ENCODE measurements at regions not wholly inside any gene's neighbourhood (a gene's known extent, or its start where the extent isn't known, plus 50 kb on each side); places are given as distances from the start of the nearest gene placed in this dataset.
"Not testable (repeated sequence)": the region's sequence is repeated elsewhere in the genome, so short reads cannot be mapped to it uniquely, and the experiment has no call there.

- no peak for DNase-seq (ENCODE audit: low spot score)
Measured at GRCh38 chr1:61580417-61580816, 144.5 kb downstream of the TM2D1 start.

GRCh38 chr1:61579802-61580201, 145.1 kb downstream of the TM2D1 start:
- DNase-seq (ENCODE audit: low spot score), result no peak

GRCh38 chr1:61572046-61572445, 152.9 kb downstream of the TM2D1 start:
- no peak for DNase-seq (ENCODE audit: low spot score)

- DNase-seq (ENCODE audit: low spot score), result no peak
Measured at GRCh38 chr1:61570191-61570590, 154.8 kb downstream of the TM2D1 start.

GRCh38 chr1:61569303-61569621, 155.7 kb downstream of the TM2D1 start:
- no peak for DNase-seq (ENCODE audit: low spot score)

GRCh38 chr1:61568460-61569302, 156.3 kb downstream of the TM2D1 start:
- no peak for DNase-seq (ENCODE audit: low spot score)

- no peak for DNase-seq (ENCODE audit: low spot score)
Measured at GRCh38 chr1:61566177-61566576, 158.8 kb downstream of the TM2D1 start.

GRCh38 chr1:61563611-61564010, 161.3 kb downstream of the TM2D1 start:
- no peak for DNase-seq (ENCODE audit: low spot score)

- no peak for DNase-seq (ENCODE audit: low spot score)
Measured at GRCh38 chr1:61561666-61562065, 163.3 kb downstream of the TM2D1 start.

- DNase-seq (ENCODE audit: low spot score), result no peak
Measured at GRCh38 chr1:61560385-61560784, 164.6 kb downstream of the TM2D1 start.

GRCh38 chr1:61556631-61557030, 168.3 kb downstream of the TM2D1 start:
- DNase-seq (ENCODE audit: low spot score), result no peak

- no peak for DNase-seq (ENCODE audit: low spot score)
Measured at GRCh38 chr1:61552630-61553305, 172.2 kb downstream of the TM2D1 start.

- peak; percentile 3 for DNase-seq (ENCODE audit: low spot score)
Measured at GRCh38 chr1:61547302-61547701, 177.6 kb downstream of the TM2D1 start.

- DNase-seq (ENCODE audit: low spot score), result not testable (repeated sequence)
Measured at GRCh38 chr1:61544870-61545269, 180.1 kb downstream of the TM2D1 start.

GRCh38 chr1:61543498-61543897, 181.4 kb downstream of the TM2D1 start:
- DNase-seq (ENCODE audit: low spot score), result not testable (repeated sequence)

GRCh38 chr1:61539720-61540462, 185.1 kb downstream of the TM2D1 start:
- DNase-seq (ENCODE audit: low spot score), result no peak

- no peak for DNase-seq (ENCODE audit: low spot score)
Measured at GRCh38 chr1:61538228-61538627, 186.7 kb downstream of the TM2D1 start.

- no peak for DNase-seq (ENCODE audit: low spot score)
Measured at GRCh38 chr1:61536174-61537108, 188.5 kb downstream of the TM2D1 start.

- DNase-seq (ENCODE audit: low spot score), result no peak
Measured at GRCh38 chr1:61534847-61535246, 190.1 kb downstream of the TM2D1 start.

- no peak for DNase-seq (ENCODE audit: low spot score)
Measured at GRCh38 chr1:61533546-61533945, 191.4 kb downstream of the TM2D1 start.

GRCh38 chr1:61531716-61532115, 193.2 kb downstream of the TM2D1 start:
- no peak for DNase-seq (ENCODE audit: low spot score)
